GM13977 (cell line): ENCODE measurements at regions not wholly inside any gene's neighbourhood (a gene's known extent, or its start where the extent isn't known, plus 50 kb on each side); places are given as distances from the start of the nearest gene placed in this dataset.

Experiments used
- DNase-seq: peaks from one replicate; pipeline ENCODE4 v3.0.0; 2012; ENCODE audit warnings: low spot score
- in situ Hi-C: fragments of 300-500 bp; cut with MboI; formaldehyde crosslinking; loops from one replicate; pipeline ENCODE4 v1.12.0; 2022; ENCODE audit warnings: low sequenced_read_pairs, low pct_unique_long_range_greater_than_20kb, mixed read lengths, inconsistent platforms; ENCODE audit not compliant: unreplicated experiment
- TF ChIP-seq, protein P1 (sequence below): IDR thresholded peaks from 2 replicates; pipeline ENCODE4 v1.5.1; 2012; ENCODE audit warnings: mild to moderate bottlenecking, control low read depth; ENCODE audit not compliant: insufficient read depth; ENCODE audit errors: extremely low read depth, missing control alignments

- TF ChIP-seq, protein P1, sequence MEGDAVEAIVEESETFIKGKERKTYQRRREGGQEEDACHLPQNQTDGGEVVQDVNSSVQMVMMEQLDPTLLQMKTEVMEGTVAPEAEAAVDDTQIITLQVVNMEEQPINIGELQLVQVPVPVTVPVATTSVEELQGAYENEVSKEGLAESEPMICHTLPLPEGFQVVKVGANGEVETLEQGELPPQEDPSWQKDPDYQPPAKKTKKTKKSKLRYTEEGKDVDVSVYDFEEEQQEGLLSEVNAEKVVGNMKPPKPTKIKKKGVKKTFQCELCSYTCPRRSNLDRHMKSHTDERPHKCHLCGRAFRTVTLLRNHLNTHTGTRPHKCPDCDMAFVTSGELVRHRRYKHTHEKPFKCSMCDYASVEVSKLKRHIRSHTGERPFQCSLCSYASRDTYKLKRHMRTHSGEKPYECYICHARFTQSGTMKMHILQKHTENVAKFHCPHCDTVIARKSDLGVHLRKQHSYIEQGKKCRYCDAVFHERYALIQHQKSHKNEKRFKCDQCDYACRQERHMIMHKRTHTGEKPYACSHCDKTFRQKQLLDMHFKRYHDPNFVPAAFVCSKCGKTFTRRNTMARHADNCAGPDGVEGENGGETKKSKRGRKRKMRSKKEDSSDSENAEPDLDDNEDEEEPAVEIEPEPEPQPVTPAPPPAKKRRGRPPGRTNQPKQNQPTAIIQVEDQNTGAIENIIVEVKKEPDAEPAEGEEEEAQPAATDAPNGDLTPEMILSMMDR = no peak
- in situ Hi-C loops = no loop called here
- DNase-seq = no peak
These were observed 429.7 kb downstream of the VGLL3 start for GRCh38 chr3:86561215-86561614.

GRCh38 chr3:86554383-86554782 lies 436.6 kb downstream of the VGLL3 start:
- no peak for DNase-seq
- TF ChIP-seq, protein P1 = no peak
- in situ Hi-C loops = no loop called here

- TF ChIP-seq, protein P1 = no peak
- no peak for DNase-seq
- in situ Hi-C loops = no loop called here
These were observed 443.3 kb downstream of the VGLL3 start for GRCh38 chr3:86547692-86548091.

- in situ Hi-C loops = no loop called here
These were observed 453.8 kb downstream of the VGLL3 start for GRCh38 chr3:86537171-86537570.

GRCh38 chr3:86519819-86520218 lies 471.1 kb downstream of the VGLL3 start:
- DNase-seq = no peak
- TF ChIP-seq, protein P1 = no peak
- in situ Hi-C loops = no loop called here

More at GRCh38 chr3:86537171-86537570, 453.8 kb downstream of the VGLL3 start:
- DNase-seq = no peak
- TF ChIP-seq, protein P1 = no peak

- TF ChIP-seq, protein P1 = no peak
- DNase-seq = no peak
- in situ Hi-C loops = no loop called here
These were observed 509.3 kb downstream of the VGLL3 start for GRCh38 chr3:86481636-86482035.

GRCh38 chr3:86481031-86481430 lies 509.9 kb downstream of the VGLL3 start:
- TF ChIP-seq, protein P1 = no peak
- in situ Hi-C loops = no loop called here
- no peak for DNase-seq
